HUDEP-2 (cell line): ENCODE measurements at regions not wholly inside any gene's neighbourhood (a gene's known extent, or its start where the extent isn't known, plus 50 kb on each side); places are given as distances from the start of the nearest gene placed in this dataset.
"Not testable (repeated sequence)": the region's sequence is repeated elsewhere in the genome, so short reads cannot be mapped to it uniquely, and the experiment has no call there.

Experiments
- DNase-seq, 76 experiments: peaks; one replicate each; lab custom pipeline; 2025; ENCODE audit not compliant: unreplicated experiment in 76 of 76; lab: John Stamatoyannopoulos, UW

DNA sequence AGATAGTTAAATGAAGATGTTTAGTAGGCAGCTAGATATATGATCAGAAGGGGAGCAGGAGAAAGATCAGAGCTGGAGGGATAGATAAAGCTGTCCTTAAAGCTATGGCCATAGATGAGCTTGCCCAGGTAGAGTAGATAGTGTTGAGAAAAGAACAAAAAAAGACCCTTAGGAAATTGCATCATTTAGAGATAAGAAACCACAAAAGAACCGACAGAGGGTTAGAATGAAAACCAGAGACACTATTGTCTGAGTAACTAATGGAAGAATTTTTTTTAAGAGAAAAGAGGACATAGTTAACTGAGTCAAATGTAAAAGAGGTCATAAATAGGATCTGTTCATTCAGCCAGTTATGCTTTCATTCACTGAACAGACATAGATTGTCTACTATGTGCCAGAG lies 101.8 kb downstream of the TNFAIP3 start:
- DNase-seq: peak in 2 of 76 experiments; percentile 8 to 12

DNA sequence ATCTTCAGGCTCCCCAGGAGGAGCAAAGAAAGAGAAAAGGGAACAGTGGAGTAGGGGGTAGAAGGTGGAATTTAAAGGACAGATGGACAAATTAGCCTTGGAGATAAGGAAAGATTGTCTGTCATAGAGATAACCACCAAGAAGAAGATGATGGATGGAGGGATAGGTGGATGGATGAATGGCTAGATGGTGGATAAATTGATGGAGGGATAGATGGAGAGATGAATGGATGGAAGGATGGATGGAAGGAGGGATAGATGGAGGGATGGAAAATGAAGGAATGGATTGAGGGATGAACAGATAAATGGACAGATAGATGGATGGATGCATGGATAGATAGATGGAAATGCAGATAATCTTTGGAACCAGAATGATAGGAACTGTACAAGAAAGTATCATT lies 102.8 kb downstream of the TNFAIP3 start:
- DNase-seq: no peak

DNA sequence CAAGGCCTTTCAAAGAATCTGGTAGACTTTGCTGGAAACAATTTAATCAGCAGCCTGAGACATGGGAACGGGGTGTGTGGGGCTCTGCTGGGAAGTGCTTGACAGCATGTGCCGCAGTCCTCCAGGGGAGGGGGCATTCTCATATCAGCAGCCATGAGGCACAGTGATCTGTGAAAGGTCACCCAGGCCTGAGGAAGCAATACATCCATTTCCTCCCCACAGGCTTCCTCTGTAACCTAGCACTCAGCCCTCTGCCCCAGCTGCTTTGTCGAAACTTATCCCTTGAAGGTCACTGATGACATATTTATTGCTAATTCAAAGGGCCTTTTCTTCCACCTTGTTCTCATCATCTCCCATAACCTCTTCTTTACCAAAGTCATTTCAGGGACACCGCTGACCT lies 103.3 kb downstream of the TNFAIP3 start:
- no peak for DNase-seq

DNA sequence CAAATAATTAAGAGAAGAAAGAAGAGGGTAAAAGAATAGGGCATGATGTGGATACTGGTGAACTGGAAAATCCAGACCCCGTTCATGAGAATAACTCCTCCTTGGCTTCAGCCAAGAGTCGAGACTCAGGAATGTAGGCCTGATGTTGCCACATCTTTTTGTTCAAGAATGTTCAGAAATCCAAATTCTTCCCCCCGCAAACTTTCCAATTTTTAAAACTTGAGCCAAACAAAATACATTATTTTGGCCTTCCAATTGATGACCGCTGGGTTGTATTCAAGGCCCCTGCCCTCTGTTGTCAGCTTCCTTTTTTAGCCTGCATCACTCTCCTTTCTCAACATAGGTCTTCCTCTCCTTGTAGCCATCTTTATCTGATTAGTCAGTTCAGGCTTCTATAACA lies 106.1 kb downstream of the TNFAIP3 start:
- no peak for DNase-seq

DNA sequence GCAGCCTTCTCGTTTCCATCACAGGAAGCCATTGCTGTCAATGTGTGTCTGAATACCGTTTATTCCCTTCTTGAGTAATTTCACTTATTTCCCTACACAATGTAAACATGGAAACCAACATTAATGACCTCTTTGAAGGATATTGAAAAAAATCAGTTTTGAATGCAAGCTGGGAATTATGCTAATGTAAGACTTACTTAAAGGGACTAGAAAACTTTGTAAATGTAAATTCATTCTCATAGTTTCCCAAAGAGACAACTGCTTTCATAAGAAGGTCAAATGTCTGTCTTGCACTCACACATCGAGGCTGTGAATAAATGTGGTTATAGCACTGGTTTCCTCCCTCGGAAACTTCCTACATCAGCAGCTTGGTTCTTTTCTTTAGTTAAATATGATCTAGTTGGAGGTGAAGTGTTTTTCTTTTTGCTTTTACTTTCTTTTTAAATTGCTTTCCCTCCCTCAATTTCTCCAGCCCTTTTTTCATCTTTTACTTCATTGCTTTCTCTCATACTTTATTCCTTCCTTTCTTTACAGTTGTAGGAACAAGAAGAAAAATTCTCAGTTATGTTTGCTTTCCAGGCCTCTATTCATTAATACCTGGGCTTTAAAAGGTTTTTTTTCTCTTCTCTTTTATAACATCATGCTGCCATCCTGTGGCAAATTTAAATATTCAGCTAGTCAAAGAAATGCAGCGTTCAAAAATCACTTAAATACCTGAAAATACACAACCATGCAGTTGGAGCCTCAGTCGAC lies 108.3 kb downstream of the TNFAIP3 start:
- DNase-seq: no peak

DNA sequence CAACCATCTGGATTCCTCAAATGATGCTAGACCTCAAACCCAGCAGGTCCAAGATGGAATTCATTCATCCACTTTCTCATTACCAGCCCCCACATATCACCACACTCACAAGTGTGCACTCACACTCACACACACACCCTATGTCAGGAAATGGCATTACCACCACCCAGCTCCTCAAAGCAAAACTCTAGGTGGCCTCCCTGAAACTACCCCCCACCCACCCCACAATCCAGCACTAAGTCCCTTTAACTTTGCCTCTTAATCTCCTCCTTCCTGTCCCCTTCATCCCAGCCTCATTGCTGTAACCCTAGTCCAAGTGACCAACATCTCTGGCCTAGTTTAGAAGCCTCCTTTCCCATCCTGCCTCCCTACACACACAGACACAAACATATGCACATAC lies 109.4 kb downstream of the TNFAIP3 start:
- no peak for DNase-seq

DNA sequence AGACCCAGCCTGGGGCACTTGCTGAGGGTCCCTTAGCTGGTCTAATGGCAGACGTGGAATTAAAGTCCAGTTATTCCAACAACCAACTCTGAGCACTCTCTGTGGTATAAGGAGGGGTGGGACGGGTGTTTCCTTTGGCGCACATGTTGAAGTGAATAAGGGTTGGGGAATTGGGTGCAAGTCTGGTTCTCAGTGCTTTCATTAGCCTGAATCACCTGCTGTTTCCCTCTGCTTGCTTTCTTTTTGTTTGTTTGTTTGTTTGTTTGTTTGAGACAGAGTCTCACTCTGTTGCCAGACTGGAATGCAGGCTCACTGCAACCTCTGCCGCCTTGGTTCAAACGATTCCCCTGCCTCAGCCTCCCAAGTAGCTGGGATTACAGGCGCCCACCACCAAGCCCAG lies 110.1 kb downstream of the TNFAIP3 start:
- no peak for DNase-seq

DNA sequence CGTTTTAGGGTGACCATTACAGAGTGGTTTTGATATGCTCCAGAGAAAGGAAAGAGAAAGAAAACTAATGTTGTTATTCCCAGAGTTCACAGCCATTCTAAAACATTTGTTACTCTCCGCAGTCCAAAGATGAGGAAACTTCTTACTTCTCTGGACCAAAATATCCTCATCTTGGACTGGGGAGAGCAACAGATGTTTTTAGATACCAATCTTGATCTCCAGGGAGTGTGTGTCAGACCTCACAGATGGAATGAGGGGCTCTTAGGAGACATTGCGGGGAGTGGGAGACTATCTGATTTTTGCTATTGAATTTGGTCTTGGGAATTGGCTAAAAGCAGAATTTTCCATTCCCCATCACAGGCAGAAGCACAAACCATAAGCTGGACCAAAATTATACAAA lies 110.8 kb downstream of the TNFAIP3 start:
- no peak for DNase-seq

DNA sequence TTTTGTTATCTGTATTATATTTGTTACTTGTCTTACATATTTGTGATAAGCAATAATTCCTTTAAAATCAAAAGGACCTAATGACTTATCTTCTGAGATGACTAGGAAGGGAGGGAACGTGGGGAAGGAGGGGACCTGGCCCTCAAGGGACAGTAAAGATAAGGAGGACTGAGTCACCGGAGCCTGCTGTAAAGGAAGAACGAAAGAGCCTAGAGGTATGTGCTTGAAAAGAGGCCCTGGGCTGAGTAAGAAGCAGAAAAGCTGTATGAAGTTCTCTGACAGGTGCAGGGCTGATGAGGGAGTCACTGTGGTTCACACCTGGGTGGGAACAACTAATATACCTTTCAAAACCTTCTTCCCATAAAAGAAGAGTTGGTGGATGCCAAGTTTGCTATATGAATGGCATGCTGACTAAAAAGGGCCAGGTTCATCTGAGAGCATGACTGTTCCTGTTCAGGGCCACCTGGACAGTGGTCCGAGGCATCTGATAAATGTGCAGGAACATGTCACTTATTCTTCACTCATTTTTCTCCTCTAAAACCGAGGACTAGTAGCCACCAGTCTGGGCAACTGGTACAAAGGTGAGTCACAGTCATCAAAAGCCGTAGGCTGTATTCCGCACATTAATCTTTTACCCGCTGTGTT lies 111.3 kb downstream of the TNFAIP3 start:
- DNase-seq: peak in 4 of 76 experiments; percentile 16 to 25 (median 22)

DNA sequence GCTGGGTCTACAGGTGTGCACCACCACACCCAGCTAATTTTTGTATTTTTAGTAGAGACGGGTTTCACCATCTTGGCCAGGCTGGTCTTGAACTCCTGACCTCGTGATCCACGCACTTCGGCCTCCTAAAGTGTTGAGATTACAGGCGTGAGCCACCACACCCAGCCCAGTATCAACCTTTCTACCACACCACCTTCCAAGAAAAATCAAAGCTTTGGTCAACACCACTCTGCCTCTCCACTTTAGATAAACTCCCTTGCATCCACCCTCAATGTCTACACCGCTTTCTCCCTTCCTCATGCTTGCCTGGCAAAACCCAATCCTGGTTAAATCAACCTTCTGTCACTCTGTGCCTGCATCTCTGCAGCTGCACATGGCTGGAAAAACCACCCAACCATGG lies 112.2 kb downstream of the TNFAIP3 start:
- not testable (repeated sequence) for DNase-seq

DNA sequence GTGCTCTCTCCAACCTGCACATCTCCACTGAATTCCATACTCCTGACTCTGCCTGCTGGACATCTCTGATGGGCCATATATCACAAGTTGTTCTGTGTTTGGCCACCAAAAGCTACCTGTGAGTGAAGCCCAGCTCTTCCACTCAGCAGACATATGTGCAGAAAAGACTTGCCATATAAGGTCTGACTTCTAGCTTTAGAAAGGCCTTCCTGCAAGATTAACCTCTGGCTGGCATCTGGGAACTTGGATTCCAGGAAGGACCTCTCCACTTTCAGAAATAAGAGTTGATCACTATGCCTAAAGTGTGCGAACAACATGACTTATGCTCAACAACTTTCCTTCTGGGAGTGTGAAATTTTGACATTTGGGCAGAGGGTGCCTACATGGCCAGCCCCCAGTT lies 113.7 kb downstream of the TNFAIP3 start:
- no peak for DNase-seq

DNA sequence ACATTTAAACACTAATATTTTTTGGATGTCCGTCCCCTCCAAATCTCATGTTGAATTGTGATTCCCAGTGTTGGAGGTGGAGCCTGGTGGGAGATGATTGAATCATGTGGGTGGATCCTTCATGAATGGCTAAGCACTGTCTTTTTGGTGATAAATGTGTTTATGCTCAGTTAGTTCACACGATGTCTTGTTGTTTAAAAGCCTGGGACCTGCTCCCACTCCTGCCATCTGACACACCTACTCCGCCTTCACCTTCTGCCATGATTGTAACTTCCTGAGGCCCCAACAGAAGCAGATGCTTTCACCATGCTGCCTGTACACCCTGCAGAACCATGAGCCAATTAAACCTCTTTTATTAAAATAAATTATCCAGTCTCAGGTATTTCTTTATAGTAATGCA lies 114.7 kb downstream of the TNFAIP3 start:
- no peak for DNase-seq

DNA sequence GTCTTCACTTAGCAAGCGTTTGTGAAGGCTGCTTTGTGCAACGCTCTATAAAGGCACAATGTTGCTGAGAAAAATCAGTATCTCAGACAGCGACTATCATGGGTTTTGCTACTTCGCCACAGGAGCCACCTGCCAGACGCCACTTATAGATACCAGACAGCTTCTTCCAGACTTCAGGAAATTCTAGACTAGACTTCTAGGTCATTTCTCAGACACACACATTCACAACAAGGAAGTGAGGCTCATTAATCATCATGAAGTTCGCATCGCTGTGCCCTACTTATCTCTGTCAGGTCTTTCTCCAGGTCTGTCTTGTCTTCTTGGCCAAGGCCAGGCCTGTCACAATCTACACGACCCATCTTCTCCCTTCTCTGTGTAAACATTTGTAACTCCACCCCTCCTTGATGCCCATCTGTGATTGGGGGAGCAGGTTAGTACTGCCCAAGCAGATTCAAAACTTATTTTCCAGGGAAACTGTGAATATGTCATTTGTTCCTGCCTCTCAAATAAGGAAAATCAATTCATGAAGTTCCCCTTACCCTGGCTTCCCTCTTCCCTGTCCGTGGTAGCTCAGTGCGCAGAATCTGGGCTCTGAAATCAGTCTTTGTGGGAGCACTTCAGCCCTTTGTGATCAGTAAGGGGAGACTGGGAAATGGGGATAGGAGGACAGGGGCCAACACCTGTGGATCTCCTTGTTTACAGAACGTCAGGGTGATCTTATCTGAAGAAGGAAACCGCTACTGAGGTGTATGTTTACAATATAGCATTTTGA lies 115.5 kb downstream of the TNFAIP3 start:
- no peak for DNase-seq

DNA sequence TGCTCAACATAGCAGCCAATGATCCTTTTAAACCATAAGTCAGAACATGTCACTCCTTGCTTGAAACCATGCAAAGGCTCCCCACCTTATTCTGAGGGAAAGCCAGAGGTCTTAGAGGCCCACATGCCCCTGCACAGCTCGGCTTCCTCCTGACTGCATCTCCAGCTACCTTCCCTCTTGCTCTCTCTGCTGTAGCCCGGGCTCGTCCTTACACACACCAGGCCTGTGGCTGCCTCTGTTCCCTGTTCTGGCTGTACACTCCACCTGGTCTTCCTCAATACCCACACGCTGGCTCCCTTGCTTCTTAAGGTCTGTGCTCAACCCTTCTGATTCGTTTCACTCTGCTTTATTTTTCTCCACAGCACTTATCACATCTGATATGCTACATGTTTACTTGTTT lies 116.2 kb downstream of the TNFAIP3 start:
- no peak for DNase-seq

DNA sequence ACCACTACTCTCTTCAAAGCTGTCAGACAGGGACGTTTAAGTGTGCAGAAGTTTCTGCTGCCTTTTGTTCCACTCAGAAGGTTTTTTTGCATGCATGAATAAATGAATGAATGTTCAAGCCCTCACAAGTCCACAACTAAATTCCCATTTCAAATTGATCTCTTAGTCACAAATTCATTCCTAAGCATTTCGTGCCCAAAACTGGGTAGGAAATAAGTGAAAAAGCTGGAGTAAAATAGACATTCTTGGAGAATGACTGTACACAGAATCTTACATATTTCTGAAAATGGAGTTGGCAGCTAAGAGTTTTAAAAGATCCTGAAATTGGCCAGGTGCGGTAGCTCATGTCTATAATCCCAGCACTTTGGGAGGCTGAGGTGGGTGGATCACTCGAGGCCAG lies 117.6 kb downstream of the PERP start:
- no peak for DNase-seq

DNA sequence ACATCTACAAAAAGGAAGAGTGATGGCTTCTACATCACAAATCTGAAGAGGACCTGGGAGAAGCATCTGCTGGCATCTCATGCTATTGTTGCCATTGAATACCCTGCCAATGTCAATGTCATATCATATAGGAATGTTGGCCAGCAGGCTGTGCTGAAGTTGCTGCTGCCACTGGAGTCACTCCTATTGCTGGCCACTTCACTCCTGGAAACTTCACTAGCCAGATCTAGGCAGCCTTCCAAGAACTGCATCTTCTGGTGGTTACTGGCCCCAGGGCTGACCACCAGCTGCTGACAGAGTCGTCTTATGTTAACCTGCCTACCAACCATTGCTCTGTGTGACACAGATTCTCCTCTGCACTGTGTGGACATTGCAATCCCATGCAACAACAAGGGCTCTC lies 111.8 kb downstream of the PERP start:
- DNase-seq: no peak

DNA sequence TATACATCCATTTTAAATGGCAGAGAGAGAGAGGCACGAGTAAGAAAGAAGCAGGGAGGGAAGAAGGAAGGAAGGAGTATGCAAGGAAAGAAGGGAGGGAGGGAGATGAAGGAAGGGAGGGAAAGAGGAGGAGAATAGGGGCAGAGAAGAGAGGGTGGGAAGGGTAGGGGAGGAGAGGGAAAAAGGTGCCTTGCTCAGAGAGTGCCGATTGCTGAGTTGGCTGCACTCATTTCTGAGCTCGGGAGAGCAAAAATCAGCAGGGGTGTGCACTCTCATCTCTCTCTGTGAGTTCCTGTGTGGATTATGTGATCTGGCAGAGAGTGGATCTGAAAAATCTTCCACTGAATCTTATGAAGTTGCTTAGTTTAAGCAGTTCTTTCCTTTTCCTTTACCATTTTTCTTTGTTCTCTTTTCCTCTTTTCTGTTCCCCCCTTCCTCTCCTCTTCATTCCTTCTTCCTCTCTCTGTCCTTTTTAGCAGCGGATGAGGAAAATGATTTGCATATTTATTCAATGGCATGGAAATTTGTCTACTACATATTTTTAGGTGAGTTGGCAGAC lies 108.7 kb downstream of the PERP start:
- no peak for DNase-seq

DNA sequence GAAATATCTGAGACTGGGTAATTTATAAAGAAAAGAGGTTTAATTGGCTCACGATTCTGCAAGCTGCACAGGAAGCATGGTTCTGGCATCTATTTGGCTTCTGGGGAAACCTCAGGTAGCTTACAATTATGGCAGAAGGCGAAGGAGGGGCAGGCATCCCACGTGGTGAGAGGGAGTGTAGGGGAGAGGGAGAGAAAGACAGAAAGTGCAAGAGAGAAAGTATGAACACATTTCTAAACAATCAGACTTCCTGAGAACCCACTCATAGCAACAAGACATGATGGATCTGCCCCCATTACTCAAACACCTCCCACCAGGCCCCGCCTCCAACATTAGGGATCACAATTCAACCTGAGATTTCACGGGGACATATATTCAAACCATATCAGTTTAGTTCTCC lies 107.4 kb downstream of the PERP start:
- no peak for DNase-seq

DNA sequence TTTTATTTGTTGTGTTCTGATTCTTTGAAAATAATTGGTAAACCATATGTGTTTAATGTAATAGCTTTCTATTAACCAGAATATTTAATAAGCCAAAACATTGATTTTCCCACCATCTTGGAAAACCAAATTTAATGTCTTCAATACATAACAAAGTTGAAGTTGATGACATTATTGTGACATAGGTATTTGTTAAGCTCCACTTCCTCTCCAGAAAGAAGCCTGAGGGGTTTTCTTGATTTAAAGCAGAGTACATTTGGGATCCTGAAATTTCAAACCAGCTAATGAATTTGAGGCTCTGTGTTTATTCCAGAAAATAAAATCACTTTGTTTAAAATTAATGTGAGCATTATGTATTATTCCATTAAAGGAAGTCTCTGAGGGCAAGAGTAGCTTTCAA lies 106.3 kb downstream of the PERP start:
- DNase-seq: no peak

DNA sequence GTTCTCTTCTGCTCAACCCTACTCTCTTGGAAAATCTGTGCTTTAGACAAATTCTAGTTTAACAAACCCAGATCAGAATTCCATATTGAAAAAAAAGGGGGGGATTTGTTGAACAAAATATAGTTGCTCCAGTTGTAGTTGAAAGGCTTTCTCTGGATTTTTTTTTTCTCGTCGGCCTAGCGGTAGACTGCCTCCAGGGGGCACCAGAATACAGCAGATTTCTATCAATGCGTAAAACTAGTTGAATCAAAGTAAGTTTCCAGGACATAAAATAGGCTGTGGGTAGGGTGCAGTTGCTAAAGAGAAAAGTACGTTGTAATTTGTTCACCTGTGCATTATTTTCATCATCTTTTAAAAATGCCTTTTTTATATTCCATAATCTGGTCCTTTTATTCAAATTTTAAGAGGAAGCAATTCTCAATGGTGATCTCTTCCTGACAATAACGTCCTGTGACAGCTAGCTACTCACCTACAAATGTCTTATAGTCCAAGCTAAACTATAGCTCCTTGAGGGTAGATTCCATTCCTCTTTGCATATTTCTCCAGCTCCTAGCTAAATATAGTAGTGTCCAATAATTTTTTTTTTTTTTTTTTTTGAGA lies 105.4 kb downstream of the PERP start:
- peak in 39 of 76 experiments; percentile 8 to 63 (median 26) for DNase-seq
